ENCODE measurements at regions not wholly inside any gene's neighbourhood (a gene's known extent, or its start where the extent isn't known, plus 50 kb on each side); places are given as distances from the start of the nearest gene placed in this dataset.

- no peak for DNase-seq (ENCODE audit: insufficient read length, low spot score)
- no peak for TF ChIP-seq POLR2A (IDR thresholded peaks at IDR 0.05; ENCODE audit: low read depth, low read length)
- peak; percentile 52 for FAIRE-seq
Observed at GRCh38 chr1:184919892-184920291, 54.4 kb downstream of the NIBAN1 start.

- DNase-seq (ENCODE audit: insufficient read length, low spot score) = no peak
- FAIRE-seq = peak; percentile 23
- TF ChIP-seq POLR2A (IDR thresholded peaks at IDR 0.05; ENCODE audit: low read depth, low read length) = no peak
Observed at GRCh38 chr1:184915463-184916090, 58.7 kb downstream of the NIBAN1 start.

DNA sequence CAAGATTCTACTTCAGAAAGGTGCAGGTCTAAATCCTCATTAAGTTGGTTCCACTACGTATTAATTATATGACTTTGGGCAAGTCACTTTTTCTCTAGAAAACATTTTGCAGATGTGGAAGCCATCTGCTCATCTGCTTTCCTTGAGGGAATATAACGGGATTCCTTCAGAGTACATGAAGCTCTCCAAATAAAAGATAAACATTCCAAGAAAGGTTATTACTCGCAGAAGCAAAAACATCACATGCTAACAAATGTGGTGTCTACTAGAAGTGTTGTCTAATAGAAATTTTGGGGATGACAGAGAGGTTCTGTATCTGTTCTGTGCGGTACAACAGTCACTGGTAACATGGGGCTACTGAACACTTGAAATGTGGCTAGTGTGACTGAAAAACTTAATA is 60.2 kb downstream of the NIBAN1 start:
- DNase-seq (ENCODE audit: insufficient read length, low spot score) = no peak
- no peak for FAIRE-seq
- TF ChIP-seq POLR2A (IDR thresholded peaks at IDR 0.05; ENCODE audit: low read depth, low read length) = no peak

GRCh38 chr1:184912392-184912791 is 61.9 kb downstream of the NIBAN1 start:
- FAIRE-seq = no peak
- TF ChIP-seq POLR2A (IDR thresholded peaks at IDR 0.05; ENCODE audit: low read depth, low read length) = no peak
- no peak for DNase-seq (ENCODE audit: insufficient read length, low spot score)

DNA sequence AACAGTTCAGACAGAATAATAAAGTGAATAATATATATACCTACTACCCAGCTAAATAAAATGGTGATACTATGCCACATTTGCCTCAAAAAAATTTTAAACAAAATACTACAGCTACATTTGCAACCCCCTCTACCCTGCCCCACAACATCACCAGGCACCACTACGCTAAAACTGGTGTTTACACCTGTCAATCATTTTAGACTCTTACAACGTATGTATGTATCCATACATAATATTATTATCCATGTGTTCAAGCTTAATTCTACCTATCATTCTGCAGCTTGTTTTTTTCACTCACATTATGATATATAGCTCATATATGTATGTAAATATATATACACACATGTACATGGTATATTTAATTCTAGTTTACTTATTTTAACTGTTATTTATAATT is 62.5 kb downstream of the NIBAN1 start:
- DNase-seq (ENCODE audit: insufficient read length, low spot score) (no peak), FAIRE-seq (no peak)
- no peak for TF ChIP-seq POLR2A (IDR thresholded peaks at IDR 0.05; ENCODE audit: low read depth, low read length)

GRCh38 chr1:184911103-184911745 is 63.1 kb downstream of the NIBAN1 start:
- FAIRE-seq = no peak
- TF ChIP-seq POLR2A (IDR thresholded peaks at IDR 0.05; ENCODE audit: low read depth, low read length) = no peak
- DNase-seq (ENCODE audit: insufficient read length, low spot score) = no peak

DNA sequence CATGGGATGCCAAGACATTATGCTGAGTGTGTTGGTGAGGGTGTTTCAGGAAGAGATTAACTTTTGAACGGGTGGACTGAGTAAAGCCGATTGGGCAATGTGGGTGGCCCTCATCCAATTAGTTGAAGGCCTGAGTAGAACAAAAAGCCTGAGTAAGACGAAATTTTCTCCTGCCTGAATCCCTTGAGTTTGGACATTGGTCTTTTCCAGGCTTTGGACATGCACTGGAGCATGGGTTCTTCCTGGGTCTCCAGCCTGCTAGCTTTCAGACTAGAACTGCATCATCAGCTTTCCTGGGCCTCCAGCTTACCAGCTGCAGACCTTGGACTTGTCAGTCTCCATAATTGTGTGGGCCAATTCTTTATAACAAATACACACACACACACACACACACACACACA is 63.6 kb downstream of the NIBAN1 start:
- FAIRE-seq = no peak
- no peak for TF ChIP-seq POLR2A (IDR thresholded peaks at IDR 0.05; ENCODE audit: low read depth, low read length)

GRCh38 chr1:184910005-184910404 is 64.3 kb downstream of the NIBAN1 start:
- TF ChIP-seq POLR2A (IDR thresholded peaks at IDR 0.05; ENCODE audit: low read depth, low read length) = no peak
- no peak for DNase-seq (ENCODE audit: insufficient read length, low spot score)
- FAIRE-seq = no peak

More for the DNA sequence above, 63.6 kb downstream of the NIBAN1 start:
- no peak for DNase-seq (ENCODE audit: insufficient read length, low spot score)

DNA sequence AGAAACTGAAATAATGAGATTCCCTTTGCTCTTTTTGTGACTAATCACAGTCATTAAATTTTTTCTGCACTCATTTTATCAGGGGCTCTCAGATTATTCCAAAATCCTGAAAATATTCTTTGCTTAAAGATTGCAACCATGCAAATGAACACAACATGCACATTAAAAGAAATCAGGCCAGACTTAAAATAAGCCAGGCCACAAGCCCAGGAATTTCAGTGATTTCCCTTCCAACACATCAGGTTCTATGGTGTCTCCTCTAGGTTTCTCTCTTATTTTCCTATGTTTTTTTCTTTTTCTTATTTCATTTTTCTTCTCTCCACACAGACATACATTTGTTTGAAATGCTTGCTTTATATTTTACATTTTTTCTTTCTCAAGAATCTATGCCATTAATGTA is 65.3 kb downstream of the NIBAN1 start:
- FAIRE-seq (no peak), DNase-seq (ENCODE audit: insufficient read length, low spot score) (no peak)
- no peak for TF ChIP-seq POLR2A (IDR thresholded peaks at IDR 0.05; ENCODE audit: low read depth, low read length)

DNA sequence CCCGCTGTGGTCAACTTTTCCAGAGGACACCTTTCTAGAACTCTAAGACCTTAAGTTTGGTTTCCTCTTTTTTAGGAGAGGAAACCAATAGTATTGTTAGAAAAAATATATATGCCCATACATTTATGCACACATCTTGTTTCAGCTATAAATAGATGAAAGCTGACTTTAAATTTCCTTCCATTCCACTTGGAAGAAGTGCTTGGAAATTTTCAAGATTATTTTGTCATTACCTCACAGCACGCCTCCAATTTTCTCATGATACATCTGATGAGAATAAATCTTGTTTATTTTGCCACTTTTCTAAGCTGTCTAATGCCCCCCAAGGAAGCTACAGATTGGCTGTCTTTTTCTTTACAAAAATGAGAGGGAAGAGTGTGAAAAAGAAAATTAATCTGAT is 65.8 kb downstream of the NIBAN1 start:
- no peak for TF ChIP-seq POLR2A (IDR thresholded peaks at IDR 0.05; ENCODE audit: low read depth, low read length)
- no peak for DNase-seq (ENCODE audit: insufficient read length, low spot score)
- FAIRE-seq = no peak

DNA sequence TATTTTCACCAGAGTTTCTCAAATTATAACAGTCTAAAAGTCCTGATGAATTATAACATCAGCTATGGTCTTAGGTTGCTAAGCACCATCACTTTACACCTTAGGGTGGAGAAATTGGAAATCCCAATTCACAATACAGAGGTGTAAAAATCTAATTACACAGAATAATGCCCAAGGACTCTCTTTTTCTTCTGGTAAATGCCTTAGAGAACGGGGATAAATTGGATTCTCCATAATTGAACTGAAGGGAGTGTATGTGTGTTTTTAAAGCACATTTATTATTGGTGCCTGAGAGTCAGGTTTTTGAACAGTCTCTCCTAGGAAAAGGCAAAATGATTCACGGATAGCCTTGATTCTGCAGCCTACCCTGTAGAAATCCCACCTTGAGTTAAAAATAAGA is 66.8 kb downstream of the NIBAN1 start:
- FAIRE-seq (no peak), DNase-seq (ENCODE audit: insufficient read length, low spot score) (no peak)
- no peak for TF ChIP-seq POLR2A (IDR thresholded peaks at IDR 0.05; ENCODE audit: low read depth, low read length)

- no peak for DNase-seq (ENCODE audit: insufficient read length, low spot score)
- no peak for TF ChIP-seq POLR2A (IDR thresholded peaks at IDR 0.05; ENCODE audit: low read depth, low read length)
- no peak for FAIRE-seq
Observed at GRCh38 chr1:184906761-184907160, 67.5 kb downstream of the NIBAN1 start.

DNA sequence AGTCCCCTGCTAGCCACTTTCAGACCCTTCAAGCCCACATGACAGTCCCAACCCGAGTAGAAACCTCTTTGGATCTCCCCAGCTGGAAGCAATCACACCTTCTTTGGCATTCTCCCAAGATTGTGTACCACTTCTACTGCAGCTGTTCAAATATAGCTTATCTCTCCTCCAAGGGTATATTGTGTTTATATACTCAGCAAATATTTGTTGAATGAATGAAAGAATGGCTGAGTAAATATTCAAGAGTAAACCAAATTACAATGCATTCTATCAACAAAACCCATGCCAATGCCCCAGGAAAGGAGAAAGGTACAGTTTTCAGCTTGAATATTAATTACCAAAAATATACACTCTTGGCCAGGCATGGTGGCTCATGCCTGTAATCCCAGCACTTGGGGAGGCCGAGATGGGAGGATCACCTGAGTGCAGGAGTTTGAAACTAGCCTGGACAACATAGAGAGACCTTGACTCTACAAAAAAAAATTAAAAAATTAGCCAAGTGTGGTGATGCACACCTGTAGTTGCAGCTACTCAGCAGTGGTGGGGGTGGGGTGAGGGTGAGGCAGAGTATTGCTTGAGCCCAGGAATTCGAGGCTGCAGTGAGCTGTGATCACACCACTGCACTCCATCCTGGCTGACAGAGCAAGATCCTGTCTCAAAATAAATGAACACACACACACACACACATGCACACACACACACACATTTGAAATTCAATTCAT is 68.5 kb downstream of the NIBAN1 start:
- TF ChIP-seq POLR2A (IDR thresholded peaks at IDR 0.05; ENCODE audit: low read depth, low read length) = no peak
- DNase-seq (ENCODE audit: insufficient read length, low spot score) (no peak), FAIRE-seq (no peak)

- no peak for DNase-seq (ENCODE audit: insufficient read length, low spot score)
- no peak for FAIRE-seq
- TF ChIP-seq POLR2A (IDR thresholded peaks at IDR 0.05; ENCODE audit: low read depth, low read length) = no peak
Observed at GRCh38 chr1:184903111-184903692, 71.1 kb downstream of the NIBAN1 start.
